ENCODE measurements at regions not wholly inside any gene's neighbourhood (a gene's known extent, or its start where the extent isn't known, plus 50 kb on each side); places are given as distances from the start of the nearest gene placed in this dataset.

GRCh38 chr11:30089921-30090320 is 73.1 kb upstream of the KCNA4 start:
- Histone ChIP-seq H3K4me1 (ENCODE audit: control insufficient read depth in 5 of 5, insufficient read depth in 5 of 5, low read length in 5 of 5) (no peaks in the 10 kb centered on the region), H3K9ac (ENCODE audit: low read length in 5 of 5) (no peak overlapping the region), H3K36me3 (ENCODE audit: control insufficient read depth in 5 of 5, insufficient read depth in 5 of 5, low read length in 5 of 5) (no peaks in the 10 kb centered on the region), H3K27me3 (ENCODE audit: control insufficient read depth in 5 of 5, insufficient read depth in 4 of 5, low read length in 5 of 5) (no peaks in the 10 kb centered on the region), H3K4me3 (ENCODE audit: low read depth in 1 of 5, low read length in 5 of 5) (no peak overlapping the region), H3K9me3 (ENCODE audit: control insufficient read depth in 5 of 5, low read length in 5 of 5) (no peaks in the 10 kb centered on the region), H3K27ac (ENCODE audit: low read depth, low read length) (no peak overlapping the region)

- no peaks in the 10 kb centered on the region for H3K27me3 ChIP-seq (ENCODE audit: control insufficient read depth in 5 of 5, insufficient read depth in 4 of 5, low read length in 5 of 5)
- H3K36me3 ChIP-seq (ENCODE audit: control insufficient read depth in 5 of 5, insufficient read depth in 5 of 5, low read length in 5 of 5): no peaks in the 10 kb centered on the region
- no peaks in the 10 kb centered on the region for H3K4me1 ChIP-seq (ENCODE audit: control insufficient read depth in 5 of 5, insufficient read depth in 5 of 5, low read length in 5 of 5)
- no peaks in the 10 kb centered on the region for H3K9me3 ChIP-seq (ENCODE audit: control insufficient read depth in 5 of 5, low read length in 5 of 5)
- H3K9ac ChIP-seq (ENCODE audit: low read length in 5 of 5): no peak overlapping the region
- H3K4me3 ChIP-seq (ENCODE audit: low read depth in 1 of 5, low read length in 5 of 5): no peak overlapping the region
- H3K27ac ChIP-seq (ENCODE audit: low read depth, low read length): no peak overlapping the region
Observed at GRCh38 chr11:30091246-30091645, 74.4 kb upstream of the KCNA4 start.

DNA sequence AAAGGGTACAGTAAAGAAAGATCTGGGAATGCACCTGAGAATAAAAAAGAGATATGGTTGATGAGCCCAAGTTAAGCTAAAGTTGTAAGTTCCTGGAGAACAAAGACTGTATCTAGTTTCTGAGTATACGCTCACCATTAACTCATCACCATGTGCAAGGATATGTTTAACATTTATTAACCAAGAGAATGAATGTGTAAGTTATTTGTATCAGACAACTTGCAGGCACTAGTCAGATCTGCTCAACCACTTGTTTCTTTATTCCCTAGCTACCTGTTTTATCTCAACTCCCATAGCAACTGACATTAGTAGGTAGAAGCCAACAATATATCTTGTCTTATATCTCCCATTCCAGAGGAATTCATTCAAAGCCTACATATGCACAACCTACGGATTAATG is 74.9 kb upstream of the KCNA4 start:
- Histone ChIP-seq H3K9ac (ENCODE audit: low read length in 5 of 5) (no peak overlapping the region), H3K4me3 (ENCODE audit: low read depth in 1 of 5, low read length in 5 of 5) (no peak overlapping the region)

GRCh38 chr11:30092518-30092917 is 75.7 kb upstream of the KCNA4 start:
- no peaks in the 10 kb centered on the region for H3K4me1 ChIP-seq (ENCODE audit: control insufficient read depth in 5 of 5, insufficient read depth in 5 of 5, low read length in 5 of 5)
- no peaks in the 10 kb centered on the region for H3K36me3 ChIP-seq (ENCODE audit: control insufficient read depth in 5 of 5, insufficient read depth in 5 of 5, low read length in 5 of 5)
- no peaks in the 10 kb centered on the region for H3K9me3 ChIP-seq (ENCODE audit: control insufficient read depth in 5 of 5, low read length in 5 of 5)
- no peak overlapping the region for H3K27ac ChIP-seq (ENCODE audit: low read depth, low read length)
- no peak overlapping the region for H3K9ac ChIP-seq (ENCODE audit: low read length in 5 of 5)
- no peaks in the 10 kb centered on the region for H3K27me3 ChIP-seq (ENCODE audit: control insufficient read depth in 5 of 5, insufficient read depth in 4 of 5, low read length in 5 of 5)
- H3K4me3 ChIP-seq (ENCODE audit: low read depth in 1 of 5, low read length in 5 of 5): no peak overlapping the region

More for the DNA sequence above, 74.9 kb upstream of the KCNA4 start:
- H3K27me3 ChIP-seq (ENCODE audit: control insufficient read depth in 5 of 5, insufficient read depth in 4 of 5, low read length in 5 of 5): no peaks in the 10 kb centered on the region
- H3K36me3 ChIP-seq (ENCODE audit: control insufficient read depth in 5 of 5, insufficient read depth in 5 of 5, low read length in 5 of 5): no peaks in the 10 kb centered on the region
- H3K27ac ChIP-seq (ENCODE audit: low read depth, low read length): no peak overlapping the region
- H3K4me1 ChIP-seq (ENCODE audit: control insufficient read depth in 5 of 5, insufficient read depth in 5 of 5, low read length in 5 of 5): no peaks in the 10 kb centered on the region
- H3K9me3 ChIP-seq (ENCODE audit: control insufficient read depth in 5 of 5, low read length in 5 of 5): no peaks in the 10 kb centered on the region

GRCh38 chr11:30100495-30100894 is 83.7 kb upstream of the KCNA4 start:
- Histone ChIP-seq H3K4me3 (ENCODE audit: low read depth in 1 of 5, low read length in 5 of 5) (no peak overlapping the region), H3K27ac (ENCODE audit: low read depth, low read length) (no peak overlapping the region), H3K4me1 (ENCODE audit: control insufficient read depth in 5 of 5, insufficient read depth in 5 of 5, low read length in 5 of 5) (no peaks in the 10 kb centered on the region), H3K9ac (ENCODE audit: low read length in 5 of 5) (no peak overlapping the region), H3K36me3 (ENCODE audit: control insufficient read depth in 5 of 5, insufficient read depth in 5 of 5, low read length in 5 of 5) (no peaks in the 10 kb centered on the region), H3K27me3 (ENCODE audit: control insufficient read depth in 5 of 5, insufficient read depth in 4 of 5, low read length in 5 of 5) (no peaks in the 10 kb centered on the region), H3K9me3 (ENCODE audit: control insufficient read depth in 5 of 5, low read length in 5 of 5) (peaks cover 0 to 3% (median 0%) of the 10 kb centered on the region in 5 donors)

- H3K4me1 ChIP-seq (ENCODE audit: control insufficient read depth in 5 of 5, insufficient read depth in 5 of 5, low read length in 5 of 5): peaks cover 0 to 6% (median 0%) of the 10 kb centered on the region in 5 donors
- H3K4me3 ChIP-seq (ENCODE audit: low read depth in 1 of 5, low read length in 5 of 5): no peak overlapping the region
- peaks cover 0 to under 1% (median 0%) of the 10 kb centered on the region in 5 donors for H3K9me3 ChIP-seq (ENCODE audit: control insufficient read depth in 5 of 5, low read length in 5 of 5)
- no peaks in the 10 kb centered on the region for H3K36me3 ChIP-seq (ENCODE audit: control insufficient read depth in 5 of 5, insufficient read depth in 5 of 5, low read length in 5 of 5)
- no peak overlapping the region for H3K9ac ChIP-seq (ENCODE audit: low read length in 5 of 5)
- no peaks in the 10 kb centered on the region for H3K27me3 ChIP-seq (ENCODE audit: control insufficient read depth in 5 of 5, insufficient read depth in 4 of 5, low read length in 5 of 5)
- no peak overlapping the region for H3K27ac ChIP-seq (ENCODE audit: low read depth, low read length)
Observed at GRCh38 chr11:30106222-30107181, 89.7 kb upstream of the KCNA4 start.

GRCh38 chr11:30107899-30108298 is 91.1 kb upstream of the KCNA4 start:
- Histone ChIP-seq H3K36me3 (ENCODE audit: control insufficient read depth in 5 of 5, insufficient read depth in 5 of 5, low read length in 5 of 5) (no peaks in the 10 kb centered on the region), H3K9me3 (ENCODE audit: control insufficient read depth in 5 of 5, low read length in 5 of 5) (no peaks in the 10 kb centered on the region), H3K4me1 (ENCODE audit: control insufficient read depth in 5 of 5, insufficient read depth in 5 of 5, low read length in 5 of 5) (peaks cover 0 to 6% (median 0%) of the 10 kb centered on the region in 5 donors), H3K27me3 (ENCODE audit: control insufficient read depth in 5 of 5, insufficient read depth in 4 of 5, low read length in 5 of 5) (no peaks in the 10 kb centered on the region), H3K4me3 (ENCODE audit: low read depth in 1 of 5, low read length in 5 of 5) (no peak overlapping the region), H3K9ac (ENCODE audit: low read length in 5 of 5) (no peak overlapping the region), H3K27ac (ENCODE audit: low read depth, low read length) (no peak overlapping the region)

DNA sequence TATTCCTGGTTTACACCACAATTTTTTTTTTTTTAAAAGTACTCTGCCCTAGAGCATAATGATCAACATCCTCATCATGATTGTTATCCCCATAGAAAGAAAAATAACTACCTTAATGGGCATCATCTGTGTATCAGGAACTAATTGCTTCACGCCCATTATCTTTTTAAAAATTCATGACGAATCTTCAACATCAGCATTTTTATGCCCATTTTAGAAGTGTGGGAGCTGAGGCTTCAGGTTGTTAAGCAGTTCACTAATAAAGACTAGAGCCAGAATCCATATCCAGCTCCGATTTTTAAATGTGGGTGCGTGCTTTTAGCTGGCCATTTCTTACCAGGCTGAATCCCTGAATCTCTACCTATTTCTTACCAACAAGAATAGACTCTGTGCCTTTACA is 92.9 kb upstream of the KCNA4 start:
- no peak overlapping the region for H3K9ac ChIP-seq (ENCODE audit: low read length in 5 of 5)
- no peaks in the 10 kb centered on the region for H3K27me3 ChIP-seq (ENCODE audit: control insufficient read depth in 5 of 5, insufficient read depth in 4 of 5, low read length in 5 of 5)
- no peak overlapping the region for H3K4me3 ChIP-seq (ENCODE audit: low read depth in 1 of 5, low read length in 5 of 5)
- no peaks in the 10 kb centered on the region for H3K36me3 ChIP-seq (ENCODE audit: control insufficient read depth in 5 of 5, insufficient read depth in 5 of 5, low read length in 5 of 5)
- no peaks in the 10 kb centered on the region for H3K9me3 ChIP-seq (ENCODE audit: control insufficient read depth in 5 of 5, low read length in 5 of 5)
- peaks cover 0 to 6% (median 0%) of the 10 kb centered on the region in 5 donors for H3K4me1 ChIP-seq (ENCODE audit: control insufficient read depth in 5 of 5, insufficient read depth in 5 of 5, low read length in 5 of 5)
- H3K27ac ChIP-seq (ENCODE audit: low read depth, low read length): no peak overlapping the region

DNA sequence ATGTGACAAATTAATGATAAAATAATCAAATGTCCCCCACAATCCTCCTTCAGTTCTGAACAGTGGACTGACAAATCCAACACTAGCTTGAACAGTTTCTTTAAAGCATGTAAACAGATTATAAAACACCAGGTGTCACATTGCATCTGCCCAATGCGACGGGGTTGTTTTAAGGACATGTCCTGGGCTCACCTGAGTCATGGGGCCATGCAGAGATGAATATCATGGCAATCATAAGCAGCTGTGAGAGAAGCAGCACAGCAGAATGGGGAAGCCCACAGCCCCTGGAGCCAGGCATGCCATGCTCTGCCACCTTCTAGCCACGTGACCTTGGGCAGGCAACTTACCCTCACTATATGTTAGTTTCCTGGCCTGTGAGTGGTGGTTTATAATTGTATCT is 93.9 kb upstream of the KCNA4 start:
- Histone ChIP-seq H3K36me3 (ENCODE audit: control insufficient read depth in 5 of 5, insufficient read depth in 5 of 5, low read length in 5 of 5) (no peaks in the 10 kb centered on the region), H3K27me3 (ENCODE audit: control insufficient read depth in 5 of 5, insufficient read depth in 4 of 5, low read length in 5 of 5) (no peaks in the 10 kb centered on the region), H3K27ac (ENCODE audit: low read depth, low read length) (no peak overlapping the region), H3K4me1 (ENCODE audit: control insufficient read depth in 5 of 5, insufficient read depth in 5 of 5, low read length in 5 of 5) (peaks cover 0 to 6% (median 0%) of the 10 kb centered on the region in 5 donors), H3K9me3 (ENCODE audit: control insufficient read depth in 5 of 5, low read length in 5 of 5) (no peaks in the 10 kb centered on the region), H3K9ac (ENCODE audit: low read length in 5 of 5) (no peak overlapping the region), H3K4me3 (ENCODE audit: low read depth in 1 of 5, low read length in 5 of 5) (no peak overlapping the region)

GRCh38 chr11:30111786-30112185 is 95.0 kb upstream of the KCNA4 start:
- H3K36me3 ChIP-seq (ENCODE audit: control insufficient read depth in 5 of 5, insufficient read depth in 5 of 5, low read length in 5 of 5): no peaks in the 10 kb centered on the region
- no peaks in the 10 kb centered on the region for H3K27me3 ChIP-seq (ENCODE audit: control insufficient read depth in 5 of 5, insufficient read depth in 4 of 5, low read length in 5 of 5)
- H3K9ac ChIP-seq (ENCODE audit: low read length in 5 of 5): no peak overlapping the region
- H3K9me3 ChIP-seq (ENCODE audit: control insufficient read depth in 5 of 5, low read length in 5 of 5): no peaks in the 10 kb centered on the region
- no peaks in the 10 kb centered on the region for H3K4me1 ChIP-seq (ENCODE audit: control insufficient read depth in 5 of 5, insufficient read depth in 5 of 5, low read length in 5 of 5)
- H3K27ac ChIP-seq (ENCODE audit: low read depth, low read length): no peak overlapping the region
- no peak overlapping the region for H3K4me3 ChIP-seq (ENCODE audit: low read depth in 1 of 5, low read length in 5 of 5)

Measured in subcutaneous abdominal adipose tissue (tissue), 5 donors.